NCI-H1417 treated with DMSO at 0.1 percent for 48 hours (cell line): ENCODE measurements at regions not wholly inside any gene's neighbourhood (a gene's known extent, or its start where the extent isn't known, plus 50 kb on each side); places are given as distances from the start of the nearest gene placed in this dataset.
"Not testable (repeated sequence)": the region's sequence is repeated elsewhere in the genome, so short reads cannot be mapped to it uniquely, and the experiment has no call there.

Experiments
- DNase-seq: peaks from one replicate; lab custom pipeline; 2025; lab: John Stamatoyannopoulos, UW

DNA sequence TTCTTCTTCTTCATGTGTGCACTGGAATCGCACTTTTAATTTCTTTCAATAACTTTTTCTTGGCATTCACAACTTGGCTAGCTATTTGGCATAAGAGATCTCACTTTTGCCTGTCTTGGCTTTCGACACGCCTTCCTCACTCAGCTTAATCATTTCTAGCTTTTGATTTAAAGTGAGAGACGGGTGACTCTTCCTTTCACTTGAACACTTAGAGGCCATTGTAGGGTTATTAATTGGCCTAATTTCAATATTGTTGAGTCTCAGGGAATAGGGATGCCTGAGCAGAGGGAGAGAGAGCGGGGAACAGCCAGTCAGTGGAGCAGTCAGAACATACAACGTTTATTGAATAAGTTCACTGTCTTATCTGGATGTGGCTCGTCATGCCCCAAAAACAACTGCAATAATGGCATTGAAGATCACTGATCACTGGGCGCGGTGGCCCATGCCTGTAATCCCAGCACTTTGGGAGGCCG lies 200.3 kb downstream of the SEC14L1 start:
- no peak for DNase-seq

DNA sequence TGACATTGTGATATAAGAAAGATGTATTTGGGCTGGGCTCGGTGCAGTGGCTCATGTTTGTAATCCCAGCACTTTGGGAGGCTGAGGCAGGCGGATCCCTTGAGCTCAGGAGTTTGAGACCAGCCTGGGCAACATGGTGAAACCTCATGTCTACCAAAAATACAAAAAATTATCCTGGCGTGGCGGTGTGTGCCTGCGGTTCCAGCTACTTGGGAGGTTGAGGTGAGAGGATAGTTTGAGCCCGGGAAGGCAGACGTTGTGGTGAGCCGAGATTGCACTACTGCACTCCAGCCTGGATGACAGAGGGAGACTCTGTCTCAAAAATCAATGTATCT lies 201.9 kb downstream of the SEC14L1 start:
- DNase-seq, result not testable (repeated sequence)

DNA sequence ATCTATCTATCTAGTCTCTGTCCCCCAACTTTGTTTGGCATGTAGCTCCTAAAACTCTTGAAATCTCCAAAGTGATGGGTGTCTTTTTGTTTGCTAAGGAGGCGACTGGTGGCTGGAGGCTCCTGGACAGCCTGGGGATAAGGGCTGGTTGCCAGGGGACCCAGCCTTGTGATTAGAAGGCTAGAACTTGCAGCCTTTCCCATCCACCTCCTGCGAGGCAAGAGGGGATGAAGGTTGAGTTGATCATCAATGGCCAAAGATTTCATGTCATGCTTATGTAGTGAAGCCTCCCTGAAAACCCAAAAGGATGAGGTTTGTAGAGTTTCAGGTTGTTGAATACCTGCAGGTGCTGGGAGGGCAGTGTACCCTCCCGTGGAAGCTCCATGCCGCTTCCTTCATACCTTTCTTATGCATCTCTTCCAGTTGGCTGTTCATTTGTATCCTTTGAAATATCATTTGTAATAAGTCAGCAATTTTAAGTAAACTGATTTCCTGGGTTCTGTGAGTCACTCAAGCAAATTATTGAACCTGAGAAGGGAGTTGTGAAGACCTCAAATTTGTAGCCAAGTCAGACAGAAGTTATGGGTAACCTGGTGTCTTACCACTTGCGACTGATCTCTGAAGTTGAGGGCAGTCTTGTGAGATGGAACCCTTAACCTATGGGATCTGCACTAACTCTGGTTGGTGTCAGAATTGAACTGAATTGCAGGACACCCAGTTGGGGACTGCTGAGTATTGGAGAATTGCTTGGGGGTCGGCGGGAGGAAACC lies 202.4 kb downstream of the SEC14L1 start:
- no peak for DNase-seq

DNA sequence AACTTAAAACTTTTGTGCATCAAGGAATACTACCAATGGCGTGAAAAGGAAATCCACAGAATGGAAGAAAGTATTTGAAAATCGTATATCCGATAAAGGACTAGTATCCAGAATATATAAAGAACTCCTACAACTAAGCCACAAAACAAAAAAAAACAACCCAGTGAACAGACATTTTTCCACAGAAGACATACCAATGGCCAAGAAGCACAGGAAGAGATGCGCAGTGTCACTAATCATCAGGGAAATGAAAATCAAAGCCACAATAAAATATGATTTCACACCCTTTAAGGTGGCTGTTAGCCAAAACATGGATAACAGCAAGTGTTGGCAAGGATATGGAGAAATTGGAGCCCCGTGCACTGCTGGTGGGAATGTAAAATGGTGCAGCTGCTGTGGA lies 203.3 kb downstream of the SEC14L1 start:
- DNase-seq, result no peak

DNA sequence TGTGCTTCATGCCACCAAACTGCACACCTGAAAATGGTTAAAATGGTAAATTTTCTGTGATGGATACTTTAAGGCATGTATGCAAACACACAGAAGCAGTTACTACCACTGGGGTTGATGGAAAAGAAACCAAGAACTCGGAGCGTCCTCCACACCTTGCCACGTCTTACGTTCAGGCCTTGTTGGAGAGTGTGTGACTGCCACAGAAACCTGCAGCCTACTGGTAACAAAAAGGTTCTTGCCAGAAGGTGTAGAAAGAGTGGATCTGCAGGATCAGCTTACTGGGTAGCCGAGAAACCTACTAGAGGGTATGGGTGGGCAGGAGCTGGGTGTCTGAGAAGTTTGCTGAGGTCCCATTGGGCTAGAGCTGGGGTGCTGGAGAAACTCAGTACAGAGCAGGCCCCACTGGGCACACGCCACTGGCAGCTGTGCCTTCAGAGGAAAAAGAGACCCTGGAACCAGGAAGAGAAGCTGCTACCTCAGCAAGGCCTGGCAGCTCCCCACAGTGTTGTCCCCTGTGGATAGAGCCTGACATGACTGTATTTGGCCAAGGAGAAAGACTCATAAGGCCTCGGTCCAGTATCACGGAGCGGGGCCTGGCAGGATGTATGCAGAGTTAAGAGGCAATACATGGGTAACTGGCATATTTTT lies 204.6 kb downstream of the SEC14L1 start:
- DNase-seq, result no peak

DNA sequence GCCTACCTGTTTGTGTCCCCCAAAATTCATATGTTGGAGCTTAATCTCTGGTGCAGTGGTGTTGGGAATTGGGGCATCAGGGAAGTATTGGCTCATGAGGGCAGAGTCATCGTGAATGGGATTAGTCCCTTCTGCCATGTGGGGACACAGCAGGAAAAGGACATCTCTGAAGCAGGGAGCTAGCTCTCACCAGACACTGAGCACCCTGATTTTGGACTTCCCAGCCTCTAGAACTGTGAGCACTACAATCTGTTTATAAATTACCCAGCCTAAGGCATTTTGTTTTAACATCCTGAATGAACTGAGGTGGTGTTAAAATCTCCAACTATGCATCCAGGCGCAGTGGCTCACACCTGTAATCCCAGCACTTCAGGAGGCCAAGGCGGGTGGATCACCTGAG lies 206.0 kb downstream of the SEC14L1 start:
- no peak for DNase-seq

DNA sequence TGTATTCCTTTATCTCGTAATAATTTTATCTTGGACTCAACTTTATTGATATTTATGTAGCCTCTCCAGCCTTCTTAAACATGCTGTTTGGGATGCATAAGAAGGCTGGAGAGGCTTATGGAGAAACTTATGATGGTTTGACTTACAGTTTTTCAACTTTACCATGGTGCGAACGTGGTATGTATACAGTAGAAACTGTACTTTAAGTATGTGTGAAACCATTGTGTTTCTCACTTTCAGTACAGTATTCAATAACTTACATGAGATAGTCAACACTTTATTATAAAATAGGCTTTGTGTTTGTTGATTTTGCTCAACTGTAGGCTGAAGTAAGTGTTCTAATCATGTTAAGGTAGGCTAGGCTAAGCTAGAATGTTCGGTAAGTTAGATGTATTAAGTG lies 206.8 kb downstream of the SEC14L1 start:
- no peak for DNase-seq

DNA sequence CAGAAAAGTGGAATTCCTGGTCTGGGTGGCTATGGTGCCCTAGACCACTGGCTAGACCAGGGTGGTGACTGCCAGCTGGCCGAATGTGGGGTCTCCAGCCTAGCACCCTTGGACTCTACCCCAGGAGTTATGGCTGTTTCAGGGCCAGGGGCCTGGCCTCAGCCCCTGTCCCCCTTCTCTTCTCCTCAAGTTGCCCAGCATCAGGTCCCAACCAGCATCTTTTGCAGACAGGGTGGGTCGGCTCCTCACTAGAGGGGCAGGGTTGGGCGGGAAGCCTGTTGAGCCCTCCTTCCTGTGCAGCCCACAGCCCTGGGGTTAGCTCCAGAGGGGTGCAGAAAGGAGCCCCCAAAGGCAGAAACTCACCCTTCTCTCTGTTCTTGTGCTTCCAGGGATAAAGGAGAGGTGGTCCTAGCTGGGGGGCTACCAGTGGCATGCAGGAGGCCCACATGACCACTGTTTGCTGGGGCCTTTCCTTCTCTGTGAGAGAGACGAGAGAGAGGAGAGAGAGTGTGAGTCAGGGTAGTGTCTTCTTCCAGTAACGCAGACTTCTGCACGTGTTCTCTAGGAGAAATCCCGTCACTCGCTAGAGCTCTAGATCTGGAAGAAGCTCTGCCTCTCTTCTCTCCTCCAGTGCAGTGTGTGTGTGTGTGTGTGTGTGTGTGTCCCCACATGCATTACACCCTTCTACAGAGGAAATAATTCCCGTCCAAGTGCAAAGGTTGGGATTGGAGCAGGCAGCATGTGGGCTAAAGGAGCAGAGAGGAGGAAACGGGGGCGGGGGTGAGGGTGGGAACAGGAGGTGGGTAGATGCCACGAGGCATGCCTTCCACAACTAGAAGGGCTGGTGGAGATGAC lies 209.4 kb downstream of the SEC14L1 start:
- DNase-seq, result no peak

DNA sequence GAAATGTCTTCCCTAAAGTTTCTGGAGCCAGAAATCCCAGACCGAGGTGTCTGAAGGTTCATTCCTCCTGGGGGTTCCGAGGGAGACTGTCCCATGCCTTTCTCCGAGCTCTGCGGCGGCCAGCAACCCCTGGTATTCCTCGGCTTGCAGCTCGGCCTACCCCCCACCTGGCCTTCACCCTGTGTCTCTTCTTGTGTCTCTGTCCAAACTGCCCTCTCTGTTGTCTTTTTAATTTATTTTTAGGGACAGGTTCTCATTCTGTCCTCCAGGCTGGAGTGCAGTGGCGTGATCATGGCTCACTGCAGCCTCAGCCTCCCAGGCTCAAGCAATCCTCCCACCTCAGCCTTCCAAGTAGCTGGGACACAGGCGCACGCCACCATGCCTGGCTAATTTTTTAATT lies 211.7 kb downstream of the SEC14L1 start:
- no peak for DNase-seq

DNA sequence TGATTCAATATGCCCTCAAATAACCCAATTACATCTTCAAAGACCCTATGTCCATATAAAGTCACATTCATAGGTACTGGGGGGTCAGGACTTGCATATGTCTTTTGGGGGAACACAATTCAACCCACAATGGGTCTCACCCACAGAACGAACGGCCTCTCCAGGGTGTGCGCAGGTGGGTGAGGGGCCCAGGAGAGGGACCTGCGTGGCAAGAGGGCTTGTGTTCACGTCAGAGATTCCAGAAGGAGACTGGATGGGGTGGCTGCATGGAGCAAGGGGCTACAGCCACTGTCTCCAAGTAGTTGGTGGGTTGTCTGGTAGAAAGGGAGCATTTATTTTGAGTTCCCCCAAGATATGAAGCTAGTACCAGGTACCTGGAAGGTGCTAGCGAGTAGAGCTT lies 212.2 kb downstream of the SEC14L1 start:
- no peak for DNase-seq

DNA sequence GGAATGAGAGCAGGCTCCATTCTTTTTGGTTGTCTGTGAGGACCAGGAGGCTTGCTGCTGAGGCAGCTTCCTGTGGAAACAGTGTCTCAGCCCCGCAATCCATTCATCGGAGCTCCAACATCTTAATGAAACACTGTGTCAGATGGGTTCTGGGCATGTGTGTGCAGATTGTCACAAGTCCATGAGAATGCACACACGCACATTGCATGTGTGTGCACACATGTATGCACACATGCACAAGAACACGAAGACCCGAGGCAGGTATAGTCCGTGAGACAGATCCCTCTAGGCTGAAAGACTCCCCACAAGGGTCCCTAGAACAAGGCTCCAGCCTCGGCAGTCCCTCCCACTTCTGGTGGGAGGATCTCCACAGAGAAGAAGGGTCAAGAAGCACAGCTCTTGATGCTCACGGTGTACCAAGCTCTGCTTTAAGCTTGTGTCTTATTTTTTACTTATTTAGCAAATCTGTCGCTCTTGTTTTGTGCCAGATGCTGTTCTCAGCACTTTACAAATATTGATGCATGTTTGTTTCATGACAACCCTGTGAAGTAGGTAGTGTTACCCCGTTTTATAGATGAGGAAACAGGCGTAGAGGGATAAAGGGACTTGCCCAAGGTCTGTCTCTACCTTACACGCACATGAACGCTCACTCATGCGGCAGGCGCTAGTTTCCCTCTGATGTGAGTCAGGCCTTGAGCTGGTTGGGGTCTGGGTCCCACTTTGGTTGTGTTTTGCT lies 213.1 kb downstream of the SEC14L1 start:
- no peak for DNase-seq

DNA sequence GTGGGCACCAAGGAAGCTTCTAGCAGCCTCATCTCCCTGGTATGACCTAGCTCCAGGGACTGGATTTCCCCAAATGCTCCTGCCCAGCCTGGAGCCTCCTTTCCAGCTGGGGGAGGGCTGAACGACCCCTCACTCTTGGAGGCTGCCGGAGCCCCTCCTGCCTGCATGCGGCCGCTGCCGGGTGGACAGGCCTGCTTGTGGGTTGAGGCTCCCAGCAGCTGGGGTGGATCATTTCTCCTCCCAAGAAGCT lies 213.6 kb downstream of the SEC14L1 start:
- no peak for DNase-seq

DNA sequence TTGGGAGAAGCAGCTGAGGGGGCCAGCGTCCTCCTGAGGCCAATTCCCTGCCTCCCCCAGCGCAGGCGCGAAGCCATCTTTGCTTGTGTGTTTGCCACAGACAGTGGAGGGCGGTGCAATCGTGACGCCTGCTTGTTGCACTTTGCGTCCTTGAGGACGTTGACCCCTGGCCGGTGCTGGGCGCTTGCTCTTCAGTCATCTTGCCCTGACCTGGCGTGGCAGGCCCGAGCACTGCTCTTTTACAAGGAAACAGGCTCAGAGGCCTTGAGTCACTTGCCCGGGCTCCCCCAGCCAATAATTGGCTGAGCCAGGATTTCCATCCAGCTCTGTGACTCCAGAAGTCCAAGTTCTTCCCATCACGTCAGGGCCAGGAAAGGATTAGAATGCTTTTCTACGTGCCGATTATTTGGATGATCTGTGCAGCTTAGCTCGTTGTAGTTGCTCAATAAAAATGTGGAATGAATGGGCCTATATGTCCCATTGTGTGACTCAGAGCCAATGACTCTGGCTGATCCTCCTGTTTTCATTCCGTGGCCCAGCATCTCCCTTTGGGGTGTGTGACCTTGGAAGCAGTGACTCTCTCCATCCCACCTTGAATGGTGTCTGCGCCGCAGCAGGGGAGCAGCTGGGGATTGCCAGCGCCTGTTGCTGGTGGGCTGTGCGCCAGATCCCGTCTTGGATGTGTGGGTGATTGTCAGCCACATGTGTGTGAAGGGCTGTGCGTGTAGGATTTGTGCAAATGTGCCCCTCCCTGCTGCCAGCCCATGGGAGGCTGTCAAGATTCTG lies 214.1 kb downstream of the SEC14L1 start:
- no peak for DNase-seq

DNA sequence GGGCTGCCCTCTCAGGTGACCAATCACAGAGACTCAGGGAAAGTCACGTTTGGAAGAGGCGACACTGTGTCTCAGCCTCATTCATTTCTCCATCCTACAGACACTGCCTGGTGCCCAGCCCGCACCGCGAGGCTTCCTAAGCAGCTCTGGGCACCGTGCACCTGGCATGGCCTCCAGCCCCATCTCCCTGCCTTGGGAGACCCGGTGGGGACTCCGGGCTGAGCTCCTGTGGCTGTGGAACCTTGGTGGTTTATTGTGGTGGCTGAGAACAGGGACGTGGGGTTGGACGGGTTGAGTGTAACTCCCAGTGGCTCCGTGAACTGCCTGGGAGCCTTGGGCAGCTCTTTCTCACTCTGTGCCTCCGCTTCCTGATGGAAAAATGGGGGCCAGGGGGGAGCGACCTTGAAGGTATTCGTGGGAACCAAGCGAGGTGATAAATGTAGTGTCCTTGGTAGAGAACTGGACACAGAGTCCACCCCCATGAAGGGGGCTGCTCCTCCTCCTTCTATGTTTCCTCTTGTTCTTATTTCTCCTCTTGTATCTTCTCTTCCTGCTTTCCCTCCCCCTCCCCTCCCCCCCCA lies 215.4 kb downstream of the SEC14L1 start:
- DNase-seq, result no peak

DNA sequence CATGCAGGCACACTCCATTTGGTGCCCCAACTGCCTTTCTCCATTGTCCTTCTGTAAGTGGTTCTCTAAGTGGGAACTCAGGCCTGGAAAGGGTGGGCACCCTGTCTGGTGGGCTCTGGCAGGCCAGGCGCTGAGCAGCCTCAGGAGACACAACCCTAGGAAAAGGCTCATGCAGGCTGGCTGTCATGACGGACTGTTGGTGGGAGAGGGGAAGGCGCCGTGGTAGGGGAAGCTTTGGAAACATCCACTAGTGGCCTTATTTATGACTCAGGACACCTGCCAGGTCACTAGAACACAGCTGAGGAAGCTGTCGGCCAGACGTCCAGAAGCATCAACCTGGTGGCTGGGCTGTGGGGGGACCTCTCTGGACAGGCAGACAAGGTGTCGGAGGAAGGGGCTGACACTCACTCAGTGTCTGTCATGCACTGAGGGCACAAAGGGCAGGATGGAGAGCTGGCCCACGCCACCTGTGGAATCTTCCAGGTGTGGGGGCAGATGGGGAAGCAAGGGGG lies 216.0 kb downstream of the SEC14L1 start:
- no peak for DNase-seq

DNA sequence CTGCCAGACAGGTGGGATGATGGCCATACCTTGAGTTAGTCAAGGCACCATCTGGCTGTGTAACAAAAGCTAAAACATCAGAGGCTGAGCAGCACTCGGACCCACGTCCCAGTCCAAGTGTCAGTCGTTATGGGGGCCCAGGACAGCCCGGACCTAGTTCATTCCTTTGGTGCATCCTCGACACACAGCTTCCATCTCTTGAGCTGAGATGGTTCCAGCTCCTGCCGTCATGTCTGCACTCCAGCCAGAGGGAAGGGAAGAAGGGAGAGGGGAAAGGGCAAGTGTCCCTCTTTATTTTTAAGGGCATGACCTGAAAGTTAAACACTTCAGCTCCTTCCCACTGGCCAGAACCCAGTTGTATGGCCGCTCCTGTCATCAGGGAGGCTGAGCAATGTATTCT lies 218.0 kb downstream of the SEC14L1 start:
- DNase-seq, result no peak

DNA sequence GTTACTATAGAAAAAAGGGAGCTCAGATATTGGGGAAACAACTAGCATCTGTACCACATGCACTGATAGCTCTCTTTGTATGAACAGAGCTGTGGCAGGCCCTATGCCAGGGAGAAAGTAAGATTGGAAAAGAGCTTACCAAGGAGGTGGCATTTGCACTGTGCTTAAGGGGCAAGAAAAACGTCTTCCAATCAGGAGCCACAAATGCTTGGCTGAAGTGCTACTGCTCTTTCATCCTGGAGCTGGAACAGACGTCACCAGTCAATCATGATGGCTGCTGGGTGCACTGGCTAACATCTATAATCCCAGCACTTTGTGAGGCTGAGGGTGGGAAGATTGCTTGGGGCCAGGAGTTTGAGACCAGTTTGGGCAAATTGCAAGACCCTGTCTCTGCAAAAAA lies 218.5 kb downstream of the SEC14L1 start:
- DNase-seq, result no peak

DNA sequence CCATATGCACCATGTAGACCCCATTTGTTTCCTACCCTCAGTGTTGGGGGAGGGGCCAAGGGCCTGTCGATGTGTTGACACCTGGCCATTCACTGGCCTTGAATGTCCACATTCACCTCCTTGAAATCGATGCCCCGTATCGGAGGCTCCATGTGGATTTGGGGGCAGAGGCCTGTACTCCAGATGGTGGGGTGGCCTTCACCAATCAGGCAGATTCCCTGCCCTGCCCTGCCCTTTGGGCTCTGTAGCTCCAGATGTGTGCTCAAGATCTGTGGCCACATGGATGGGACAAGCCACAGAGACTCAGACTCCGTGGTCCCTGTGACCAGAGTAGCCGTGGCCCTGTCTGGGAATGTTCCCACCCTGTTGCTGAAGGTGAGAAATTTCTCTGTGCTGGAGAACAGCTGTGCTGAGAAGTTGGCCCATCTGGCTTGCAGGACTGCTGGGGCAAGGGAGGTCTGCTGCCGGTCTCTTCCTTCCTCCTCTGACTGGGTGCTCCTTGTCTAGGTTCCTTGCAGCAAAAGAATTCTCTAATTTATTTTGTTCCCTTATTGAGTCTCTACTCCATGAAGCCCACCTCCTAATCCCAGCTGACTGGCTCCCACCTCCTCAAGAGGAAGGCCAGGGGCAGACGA lies 221.3 kb downstream of the SEC14L1 start:
- no peak for DNase-seq

DNA sequence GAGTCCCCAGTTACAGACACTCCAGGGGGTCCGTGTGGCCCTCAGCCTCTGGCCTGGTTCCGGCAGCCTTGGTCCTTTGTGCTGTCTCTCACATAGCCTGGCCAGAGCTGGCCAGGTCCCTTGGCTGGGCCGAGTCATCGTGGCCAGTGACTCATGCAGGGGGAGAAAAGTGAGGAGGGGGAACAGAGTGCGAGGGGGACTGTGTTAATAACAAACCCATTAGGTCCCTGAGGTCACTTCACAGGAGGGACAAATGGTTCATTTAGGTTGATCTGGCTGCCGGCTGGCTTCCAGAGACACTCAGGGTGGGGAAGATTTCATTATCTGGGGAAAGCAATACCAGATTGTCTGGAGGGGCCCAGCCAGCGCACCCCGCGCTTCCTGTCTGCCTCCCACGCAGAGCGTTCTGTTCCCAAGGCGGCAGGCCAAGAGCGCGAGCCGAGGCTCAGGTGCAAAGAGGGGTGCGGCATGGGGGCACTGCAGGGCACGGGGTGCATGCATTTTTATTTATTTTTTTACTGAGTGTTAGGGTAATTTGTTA lies 223.1 kb downstream of the SEC14L1 start:
- DNase-seq, result no peak

DNA sequence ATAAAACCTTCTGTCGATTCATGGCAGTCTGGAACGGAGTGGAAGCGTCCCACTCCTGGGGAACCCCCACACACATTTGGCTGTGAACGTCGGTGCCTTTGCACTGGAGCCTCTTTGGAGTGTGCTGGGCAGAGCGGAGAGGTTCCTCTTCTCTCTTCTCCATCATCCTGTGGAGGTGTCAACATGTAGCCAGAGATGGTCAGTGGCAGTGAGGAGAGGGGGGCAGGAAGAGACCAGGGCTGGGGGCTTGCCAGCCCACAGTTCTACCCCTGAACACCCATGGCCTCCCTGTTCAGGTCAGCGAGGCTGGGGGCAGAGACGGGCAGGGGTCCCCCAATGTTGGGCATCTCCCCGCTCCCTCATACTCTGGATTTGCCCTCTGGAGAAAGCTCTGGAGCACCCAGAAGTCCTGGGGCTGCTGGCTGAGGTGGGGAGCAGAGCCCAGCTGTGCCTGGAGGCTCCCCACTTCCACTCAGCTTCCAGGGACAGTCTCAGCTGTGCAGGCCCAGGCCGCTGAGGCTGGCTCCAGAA lies 223.7 kb downstream of the SEC14L1 start:
- DNase-seq, result no peak
